Body of pancreas (tissue), 4 donors: ENCODE measurements at regions not wholly inside any gene's neighbourhood (a gene's known extent, or its start where the extent isn't known, plus 50 kb on each side); places are given as distances from the start of the nearest gene placed in this dataset.

ENCODE experiments used
- ATAC-seq: fragments of 150-250 bp; one replicate; pipeline ENCODE4 v1.9.1; 2016
- DNase-seq, 4 donors: peaks; one replicate each; pipeline ENCODE4 v3.0.0-alpha.2; 2019
- H3K27ac ChIP-seq, 4 donors: fragments of 200-600 bp; sonication (generic); 1 replicate in 3 of 4; 2 replicates in 1 of 4; pipeline versions ENCODE4 v1.5.1 to v1.6.1; 2016 to 2019; ENCODE audit warnings: mild to moderate bottlenecking in 1 of 4, mixed read lengths in 1 of 4, moderate library complexity in 1 of 4
- H3K27me3 ChIP-seq, 2 donors: fragments of 200-600 bp; sonication (generic); one replicate each; pipeline ENCODE4 v1.6.0; 2016; ENCODE audit warnings: mild to moderate bottlenecking in 1 of 2
- H3K36me3 ChIP-seq, 2 donors: fragments of 200-600 bp; sonication (generic); replicated peaks in 1 of 2; 2 replicates each; pipeline ENCODE4 v1.5.1; 2016; ENCODE audit warnings: low read depth in 2 of 2; ENCODE audit not compliant: insufficient read depth in 1 of 2
- H3K4me1 ChIP-seq: fragments of 200-600 bp; sonication (generic); one replicate; pipeline ENCODE4 v1.6.0; 2016
- H3K4me3 ChIP-seq, 2 donors: fragments of 200-600 bp; sonication (generic); 1 replicate in 1 of 2; 2 replicates in 1 of 2; pipeline ENCODE4 v1.5.1; 2016 to 2019
- H3K9me3 ChIP-seq, 3 donors: fragments of 200-600 bp; sonication (generic); 1 replicate in 2 of 3; 2 replicates in 1 of 3; pipeline ENCODE4 v1.5.1; 2016
- POLR2A ChIP-seq, 3 donors: fragments of 450-650 bp; IDR thresholded peaks; one replicate each; pipeline ENCODE4 v1.6.1; 2016; ENCODE audit warnings: antibody characterized with exemption in 3 of 3, mild to moderate bottlenecking in 2 of 3
- WGBS, 2 donors: methylation state at CpG; one replicate each; pipeline ENCODE4 v1.1.5; 2017; 5-methylcytosine and 5-hydroxymethylcytosine counted together
- intact Hi-C: fragments of 100-400 bp; cut with DNase I; formaldehyde crosslinking; loops from one replicate; pipeline ENCODE4 v1.15.1; 2023
- TF ChIP-seq, protein P1 (sequence below), 7 experiments: fragments of 450-650 bp in 4 of 7; fragments of 200-600 bp in 3 of 7; sonication (generic) in 3 of 7; IDR thresholded peaks; one replicate each; pipeline ENCODE4 v1.5.1; 2016 to 2019; ENCODE audit warnings: antibody characterized with exemption in 7 of 7

DNA sequence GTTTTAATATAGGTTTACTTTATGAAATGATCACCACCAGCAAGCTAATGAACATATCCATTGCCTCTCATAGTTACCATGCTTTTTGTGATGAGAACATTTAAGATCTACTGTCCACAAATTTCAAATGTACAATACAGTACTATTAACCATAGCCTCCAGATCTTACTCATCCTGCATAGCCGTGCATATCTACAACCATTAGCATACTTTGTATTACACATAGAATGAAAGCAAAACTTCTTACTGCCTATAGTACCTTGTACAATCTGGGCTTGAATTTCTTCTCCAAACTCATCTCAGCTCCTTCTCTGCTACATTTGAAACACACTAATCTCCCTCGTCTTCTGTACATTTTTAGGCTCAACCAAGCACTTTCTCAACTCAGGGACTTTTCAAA is 510.6 kb downstream of the PRR16 start:
- no peaks in the 10 kb centered on the region for H3K36me3 ChIP-seq
- intact Hi-C loops = no loop called here
- DNase-seq (no peak), ATAC-seq (no peak)
- no peak overlapping the region for H3K4me3 ChIP-seq
- TF ChIP-seq, protein P1, sequence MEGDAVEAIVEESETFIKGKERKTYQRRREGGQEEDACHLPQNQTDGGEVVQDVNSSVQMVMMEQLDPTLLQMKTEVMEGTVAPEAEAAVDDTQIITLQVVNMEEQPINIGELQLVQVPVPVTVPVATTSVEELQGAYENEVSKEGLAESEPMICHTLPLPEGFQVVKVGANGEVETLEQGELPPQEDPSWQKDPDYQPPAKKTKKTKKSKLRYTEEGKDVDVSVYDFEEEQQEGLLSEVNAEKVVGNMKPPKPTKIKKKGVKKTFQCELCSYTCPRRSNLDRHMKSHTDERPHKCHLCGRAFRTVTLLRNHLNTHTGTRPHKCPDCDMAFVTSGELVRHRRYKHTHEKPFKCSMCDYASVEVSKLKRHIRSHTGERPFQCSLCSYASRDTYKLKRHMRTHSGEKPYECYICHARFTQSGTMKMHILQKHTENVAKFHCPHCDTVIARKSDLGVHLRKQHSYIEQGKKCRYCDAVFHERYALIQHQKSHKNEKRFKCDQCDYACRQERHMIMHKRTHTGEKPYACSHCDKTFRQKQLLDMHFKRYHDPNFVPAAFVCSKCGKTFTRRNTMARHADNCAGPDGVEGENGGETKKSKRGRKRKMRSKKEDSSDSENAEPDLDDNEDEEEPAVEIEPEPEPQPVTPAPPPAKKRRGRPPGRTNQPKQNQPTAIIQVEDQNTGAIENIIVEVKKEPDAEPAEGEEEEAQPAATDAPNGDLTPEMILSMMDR (IDR thresholded peaks at IDR 0.05) = no peak
- no peak for TF ChIP-seq POLR2A (IDR thresholded peaks at IDR 0.05)
- no peak overlapping the region for H3K27ac ChIP-seq
- WGBS, 2 donors = 67 to 77% methylated on average over 2 of the region's 2 CpGs
- no peaks in the 10 kb centered on the region for H3K9me3 ChIP-seq
- H3K27me3 ChIP-seq = no peaks in the 10 kb centered on the region
- H3K4me1 ChIP-seq = no peaks in the 10 kb centered on the region

DNA sequence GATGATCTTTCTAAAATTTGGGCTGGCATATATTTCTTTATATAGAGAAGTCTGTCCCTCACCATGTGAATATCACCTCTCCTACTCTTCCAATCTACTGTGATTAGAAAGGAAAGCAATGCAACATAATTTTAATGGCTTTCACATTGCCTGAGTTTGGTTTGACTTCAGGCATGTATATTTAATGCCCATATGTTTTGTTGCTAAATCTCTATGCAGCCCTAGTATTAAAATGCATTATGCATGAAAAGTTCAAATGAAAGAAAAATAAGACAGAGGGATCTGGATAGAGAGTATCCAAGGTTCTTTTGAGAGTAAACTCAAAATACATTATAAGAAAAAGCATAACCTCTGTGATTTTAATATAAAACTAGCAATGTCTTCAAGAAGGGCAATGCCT is 518.3 kb downstream of the PRR16 start:
- H3K9me3 ChIP-seq = no peaks in the 10 kb centered on the region
- peaks cover 5% of the 10 kb centered on the region for H3K4me1 ChIP-seq
- no peak overlapping the region for H3K27ac ChIP-seq
- ATAC-seq (no peak), DNase-seq (no peak)
- TF ChIP-seq, protein P1 (IDR thresholded peaks at IDR 0.05) = no peak
- TF ChIP-seq POLR2A (IDR thresholded peaks at IDR 0.05) = no peak
- H3K4me3 ChIP-seq = no peak overlapping the region
- no peaks in the 10 kb centered on the region for H3K36me3 ChIP-seq
- intact Hi-C loops = no loop called here
- H3K27me3 ChIP-seq = no peaks in the 10 kb centered on the region

DNA sequence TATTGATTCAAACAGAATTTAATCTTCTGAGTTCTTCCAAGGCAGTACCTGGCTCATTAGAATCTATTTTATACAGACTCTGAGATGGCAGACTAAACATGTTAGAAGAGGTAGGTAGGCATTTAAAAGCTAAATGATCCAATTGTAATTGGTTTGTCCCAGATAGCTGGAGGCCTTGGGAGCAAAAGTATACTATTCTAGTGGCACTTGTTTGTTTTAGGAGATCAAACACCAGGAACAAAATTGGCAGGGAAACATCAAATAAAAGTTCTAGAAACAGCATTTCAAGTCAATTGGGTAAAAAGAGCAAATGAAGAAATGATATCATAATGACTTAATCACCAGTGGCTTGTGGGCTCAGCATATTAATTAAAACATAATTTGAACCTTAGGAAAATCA is 521.4 kb downstream of the PRR16 start:
- no peaks in the 10 kb centered on the region for H3K36me3 ChIP-seq
- H3K27me3 ChIP-seq = no peaks in the 10 kb centered on the region
- no peak for TF ChIP-seq POLR2A (IDR thresholded peaks at IDR 0.05)
- TF ChIP-seq, protein P1 (IDR thresholded peaks at IDR 0.05) = no peak
- peaks cover 5% of the 10 kb centered on the region for H3K4me1 ChIP-seq
- H3K9me3 ChIP-seq = no peaks in the 10 kb centered on the region
- H3K27ac ChIP-seq = no peak overlapping the region
- H3K4me3 ChIP-seq = no peak overlapping the region
- DNase-seq (no peak), ATAC-seq (no peak)
- intact Hi-C loops = no loop called here

DNA sequence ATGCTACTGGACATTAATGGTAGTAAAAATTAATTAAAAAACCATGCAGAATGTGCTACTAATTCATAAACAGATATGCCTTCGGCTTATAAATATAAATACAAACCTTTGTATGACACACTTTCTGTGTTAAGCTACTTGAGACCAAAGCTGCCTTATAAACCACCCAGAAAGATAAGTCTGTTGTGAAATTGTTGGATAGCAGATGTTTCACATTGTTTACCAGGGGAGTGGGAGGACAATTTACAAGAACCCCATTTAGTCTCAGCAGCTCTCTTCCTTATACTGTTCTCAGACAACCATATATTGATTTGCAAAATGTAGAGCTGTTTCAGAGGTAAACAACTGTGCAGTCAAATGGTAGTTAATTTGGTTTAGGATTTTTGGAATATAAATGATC is 524.4 kb downstream of the PRR16 start:
- no peak for DNase-seq
- WGBS, 2 donors = 81 to 85% methylated on average over 1 of the region's 1 CpG

DNA sequence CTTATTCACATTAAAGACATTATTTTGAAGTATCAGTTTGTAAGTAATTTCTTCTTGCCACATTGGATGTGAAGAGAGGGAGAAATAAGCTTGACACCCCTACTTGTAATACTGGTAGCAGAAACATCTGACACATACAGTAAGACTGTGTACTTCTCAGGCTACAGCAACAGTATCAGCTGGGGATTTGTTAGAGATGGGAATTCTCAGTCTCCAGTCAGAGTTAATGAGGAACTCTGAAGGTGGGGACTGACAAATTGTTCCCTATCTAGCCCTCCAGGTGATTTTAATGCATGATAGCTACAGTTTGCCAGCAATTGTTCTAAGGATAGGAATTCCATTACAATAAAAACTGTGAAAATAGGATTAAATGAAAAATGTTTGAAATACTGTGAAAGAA is 524.8 kb downstream of the PRR16 start:
- no peak for DNase-seq
- intact Hi-C loops = no loop called here

More for the DNA sequence above, 524.4 kb downstream of the PRR16 start:
- TF ChIP-seq, protein P1 (IDR thresholded peaks at IDR 0.05) = no peak
- TF ChIP-seq POLR2A (IDR thresholded peaks at IDR 0.05) = no peak
- no peak overlapping the region for H3K27ac ChIP-seq
- no peaks in the 10 kb centered on the region for H3K9me3 ChIP-seq
- intact Hi-C loops = no loop called here
- no peaks in the 10 kb centered on the region for H3K36me3 ChIP-seq
- H3K27me3 ChIP-seq = no peaks in the 10 kb centered on the region
- no peak for ATAC-seq
- H3K4me1 ChIP-seq = peaks cover 5% of the 10 kb centered on the region
- H3K4me3 ChIP-seq = no peak overlapping the region

More for the DNA sequence above, 524.8 kb downstream of the PRR16 start:
- TF ChIP-seq POLR2A (IDR thresholded peaks at IDR 0.05) = no peak
- TF ChIP-seq, protein P1 (IDR thresholded peaks at IDR 0.05) = no peak
- Histone ChIP-seq H3K36me3 (no peaks in the 10 kb centered on the region), H3K9me3 (no peaks in the 10 kb centered on the region), H3K4me1 (peaks cover 5% of the 10 kb centered on the region), H3K4me3 (no peak overlapping the region), H3K27ac (no peak overlapping the region), H3K27me3 (no peaks in the 10 kb centered on the region)
- no peak for ATAC-seq
